Stimulated activated CD4-positive, alpha-beta T cell treated with anti-CD3 and anti-CD28 coated beads, Interleukin-12 subunit alpha, Interleukin-12 subunit beta, amount 100 ng/mL, for 4 hours (primary cell): ENCODE measurements at regions not wholly inside any gene's neighbourhood (a gene's known extent, or its start where the extent isn't known, plus 50 kb on each side); places are given as distances from the start of the nearest gene placed in this dataset.
"Not testable (repeated sequence)": the region's sequence is repeated elsewhere in the genome, so short reads cannot be mapped to it uniquely, and the experiment has no call there.

Experiments used
- DNase-seq: peaks from one replicate; pipeline ENCODE4 v3.0.0-alpha.2; 2020

- DNase-seq: no peak
Observed at GRCh38 chr3:187795207-187795960, 50.1 kb upstream of the BCL6 start.

- DNase-seq: no peak
Observed at GRCh38 chr3:187798126-187798525, 52.9 kb upstream of the BCL6 start.

GRCh38 chr3:187798531-187799530 is 53.6 kb upstream of the BCL6 start:
- no peak for DNase-seq

- DNase-seq: no peak
Observed at GRCh38 chr3:187799942-187800641, 54.8 kb upstream of the BCL6 start.

- DNase-seq: no peak
Observed at GRCh38 chr3:187801152-187801551, 55.9 kb upstream of the BCL6 start.

- no peak for DNase-seq
Observed at GRCh38 chr3:187802203-187802927, 57.1 kb upstream of the BCL6 start.

GRCh38 chr3:187802928-187803259 is 57.6 kb upstream of the BCL6 start:
- peak; percentile 39 for DNase-seq

- DNase-seq: no peak
Observed at GRCh38 chr3:187804120-187804744, 59.0 kb upstream of the BCL6 start.

GRCh38 chr3:187804745-187805121 is 59.5 kb upstream of the BCL6 start:
- DNase-seq: no peak

- no peak for DNase-seq
Observed at GRCh38 chr3:187805774-187806173, 60.5 kb upstream of the BCL6 start.

GRCh38 chr3:187807086-187807862 is 62.0 kb upstream of the BCL6 start:
- peak; percentile 34 for DNase-seq

- DNase-seq: no peak
Observed at GRCh38 chr3:187808527-187808895, 63.2 kb upstream of the BCL6 start.

- DNase-seq: no peak
Observed at GRCh38 chr3:187809612-187809991, 64.3 kb upstream of the BCL6 start.

- DNase-seq: no peak
Observed at GRCh38 chr3:187810021-187810446, 64.8 kb upstream of the BCL6 start.

GRCh38 chr3:187811585-187812250 is 66.5 kb upstream of the BCL6 start:
- no peak for DNase-seq

- no peak for DNase-seq
Observed at GRCh38 chr3:187812496-187812895, 67.2 kb upstream of the BCL6 start.

GRCh38 chr3:187813198-187813597 is 67.9 kb upstream of the BCL6 start:
- no peak for DNase-seq

GRCh38 chr3:187817766-187818165 is 72.5 kb upstream of the BCL6 start:
- not testable (repeated sequence) for DNase-seq

GRCh38 chr3:187821616-187822317 is 76.5 kb upstream of the BCL6 start:
- no peak for DNase-seq

- DNase-seq: no peak
Observed at GRCh38 chr3:187822402-187822801, 77.1 kb upstream of the BCL6 start.
